Gastrocnemius medialis (tissue), 4 donors: ENCODE measurements at regions not wholly inside any gene's neighbourhood (a gene's known extent, or its start where the extent isn't known, plus 50 kb on each side); places are given as distances from the start of the nearest gene placed in this dataset.
"Not testable (repeated sequence)": the region's sequence is repeated elsewhere in the genome, so short reads cannot be mapped to it uniquely, and the experiment has no call there.

ENCODE experiments used
- POLR2A ChIP-seq, 2 donors: fragments of 450-650 bp; IDR thresholded peaks; one replicate each; pipeline ENCODE4 v1.6.1; 2017; ENCODE audit warnings: antibody characterized with exemption in 2 of 2, mild to moderate bottlenecking in 2 of 2, moderate library complexity in 2 of 2
- TF ChIP-seq, protein P1 (sequence below), 5 experiments: fragments of 450-650 bp in 3 of 5; fragments of 200-600 bp in 2 of 5; sonication (generic) in 2 of 5; IDR thresholded peaks in 4 of 5; conservative IDR thresholded peaks in 1 of 5; 1 replicate in 4 of 5; 2 replicates in 1 of 5; pipeline ENCODE4 v1.5.1; 2016 to 2019; ENCODE audit warnings: antibody characterized with exemption in 5 of 5, mild to moderate bottlenecking in 3 of 5, moderate library complexity in 3 of 5

DNA sequence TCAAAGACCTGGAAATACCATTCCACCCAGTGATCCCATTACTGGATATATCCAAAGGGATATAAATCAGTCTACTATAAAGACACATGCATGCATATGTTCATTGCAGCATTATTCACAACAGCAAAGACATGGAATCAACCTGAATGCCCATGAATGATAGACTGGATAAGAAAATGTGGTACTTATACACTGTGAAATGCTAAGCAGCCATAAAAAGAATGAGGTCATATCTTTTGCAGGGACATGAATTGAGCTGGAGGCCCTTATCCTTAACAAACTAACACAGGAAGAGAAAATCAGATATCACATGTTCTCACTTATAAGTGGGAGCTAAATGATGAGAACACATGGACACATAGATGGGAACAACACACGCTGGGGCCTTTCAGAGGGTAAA, 174.0 kb upstream of the GIMD1 start:
- TF ChIP-seq, protein P1, sequence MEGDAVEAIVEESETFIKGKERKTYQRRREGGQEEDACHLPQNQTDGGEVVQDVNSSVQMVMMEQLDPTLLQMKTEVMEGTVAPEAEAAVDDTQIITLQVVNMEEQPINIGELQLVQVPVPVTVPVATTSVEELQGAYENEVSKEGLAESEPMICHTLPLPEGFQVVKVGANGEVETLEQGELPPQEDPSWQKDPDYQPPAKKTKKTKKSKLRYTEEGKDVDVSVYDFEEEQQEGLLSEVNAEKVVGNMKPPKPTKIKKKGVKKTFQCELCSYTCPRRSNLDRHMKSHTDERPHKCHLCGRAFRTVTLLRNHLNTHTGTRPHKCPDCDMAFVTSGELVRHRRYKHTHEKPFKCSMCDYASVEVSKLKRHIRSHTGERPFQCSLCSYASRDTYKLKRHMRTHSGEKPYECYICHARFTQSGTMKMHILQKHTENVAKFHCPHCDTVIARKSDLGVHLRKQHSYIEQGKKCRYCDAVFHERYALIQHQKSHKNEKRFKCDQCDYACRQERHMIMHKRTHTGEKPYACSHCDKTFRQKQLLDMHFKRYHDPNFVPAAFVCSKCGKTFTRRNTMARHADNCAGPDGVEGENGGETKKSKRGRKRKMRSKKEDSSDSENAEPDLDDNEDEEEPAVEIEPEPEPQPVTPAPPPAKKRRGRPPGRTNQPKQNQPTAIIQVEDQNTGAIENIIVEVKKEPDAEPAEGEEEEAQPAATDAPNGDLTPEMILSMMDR (IDR thresholded peaks at IDR 0.05 in 4 of 5, conservative IDR thresholded peaks at IDR 0.05 in 1 of 5): not testable (repeated sequence)
- not testable (repeated sequence) for TF ChIP-seq POLR2A (IDR thresholded peaks at IDR 0.05)
